K562 (cell line): ENCODE measurements at regions not wholly inside any gene's neighbourhood (a gene's known extent, or its start where the extent isn't known, plus 50 kb on each side); places are given as distances from the start of the nearest gene placed in this dataset.

ENCODE experiments used
- ATAC-seq: fragments of 200-7000 bp; cut with Tn5 transposase; 3 replicates; pipeline ENCODE4 v1.9.1; 2020; ENCODE audit warnings: moderate library complexity
- BruUV-seq: library from RNA; stranded (reverse); fragments of 400-500 nt; replicated peaks from 2 replicates; lab custom pipeline; 2021; lab: Mats Ljungman, UMichigan
- CTCF ChIA-PET: fragments of 300-600 bp; formaldehyde crosslinking; extraction: SDS; loops from one replicate; lab custom pipeline; 2021; ENCODE audit warnings: low intra/inter-chr PET ratio; lab: Yijun Ruan, JAX
- POLR2A ChIA-PET: fragments of 300-600, 350-650 bp; sonication (Branson Sonifier 250); formaldehyde crosslinking; extraction: SDS; loops from one replicate; lab custom pipeline; 2021; ENCODE audit warnings: antibody characterized with exemption, inconsistent platforms; lab: Yijun Ruan, JAX
- DNase-seq, 4 experiments: peaks; one replicate each; pipeline versions ENCODE4 v3.0.0 to v3.0.0-alpha.2; 2011 to 2018; ENCODE audit warnings: low spot score in 3 of 4, mixed read lengths in 3 of 4; ENCODE audit errors: extremely low read depth in 1 of 4
- FAIRE-seq: peaks from 2 replicates; lab custom pipeline; 2011; peaks lifted over from hg19 to GRCh38; lab: Jason Lieb, UNC
- H2AFZ ChIP-seq: 2 replicates; pipeline ENCODE4 v1.6.0; 2011; ENCODE audit warnings: low read depth, low read length, control low read depth, inconsistent platforms
- H3K27ac ChIP-seq: fragments of 200-600 bp; 3 replicates; pipeline ENCODE4 v1.8.0; 2011; ENCODE audit warnings: low read depth, mild to moderate bottlenecking, control low read depth, inconsistent platforms, low read length, moderate library complexity, mixed read lengths; ENCODE audit errors: extremely low read depth
- H3K27me3 ChIP-seq, 2 experiments: fragments of 300-600 bp in 1 of 2; 2 replicates in 1 of 2; 3 replicates in 1 of 2; pipeline versions ENCODE4 v1.6.0 to v1.8.0; 2011; ENCODE audit warnings: inconsistent platforms in 2 of 2, low read length in 2 of 2, mild to moderate bottlenecking in 1 of 2, mixed read lengths in 1 of 2, moderate library complexity in 1 of 2; ENCODE audit not compliant: control insufficient read depth in 2 of 2, insufficient read depth in 2 of 2
- H3K36me3 ChIP-seq: fragments of 300-600 bp; 3 replicates; pipeline ENCODE4 v1.8.0; 2011; ENCODE audit warnings: mild to moderate bottlenecking, low read length, inconsistent platforms; ENCODE audit not compliant: control insufficient read depth, insufficient read depth
- H3K4me1 ChIP-seq, 2 experiments: fragments of 200-600 bp in 1 of 2; replicated peaks in 1 of 2; 2 replicates in 1 of 2; 3 replicates in 1 of 2; pipeline versions ENCODE4 v1.5.1 to v1.8.0; 2011; ENCODE audit warnings: inconsistent platforms in 2 of 2, low read length in 2 of 2, mild to moderate bottlenecking in 1 of 2, mixed read lengths in 1 of 2, moderate library complexity in 1 of 2; ENCODE audit not compliant: control insufficient read depth in 2 of 2, insufficient read depth in 2 of 2
- H3K4me2 ChIP-seq: 2 replicates; pipeline ENCODE4 v1.6.1; 2011; ENCODE audit warnings: low read length, control low read depth, inconsistent platforms, mixed read lengths; ENCODE audit not compliant: insufficient read depth
- H3K4me3 ChIP-seq: fragments of 200-600 bp; sonication (generic), shearing (Covaris generic); 2 replicates; pipeline ENCODE4 v1.5.1; 2016; ENCODE audit warnings: control low read depth, inconsistent platforms
- H3K79me2 ChIP-seq: fragments of 200-600 bp; 3 replicates; pipeline ENCODE4 v1.8.0; 2011; ENCODE audit warnings: low read length, inconsistent platforms; ENCODE audit not compliant: control insufficient read depth, insufficient read depth
- H3K9ac ChIP-seq, 2 experiments: 2 replicates each; pipeline versions ENCODE4 v1.6.0 to v1.6.1; 2011; ENCODE audit warnings: low read depth in 2 of 2, low read length in 2 of 2, control low read depth in 1 of 2, inconsistent platforms in 1 of 2, mild to moderate bottlenecking in 1 of 2, mixed read lengths in 1 of 2; ENCODE audit not compliant: insufficient read depth in 1 of 2
- H3K9me1 ChIP-seq: one replicate; pipeline ENCODE4 v1.6.0; 2011; ENCODE audit warnings: inconsistent platforms, mild to moderate bottlenecking, low read length, moderate library complexity; ENCODE audit not compliant: control insufficient read depth, insufficient read depth
- H3K9me3 ChIP-seq: replicated peaks from 2 replicates; pipeline ENCODE4 v1.5.1; 2011; ENCODE audit warnings: low read depth, low read length, inconsistent platforms; ENCODE audit not compliant: control insufficient read depth, insufficient read depth
- H4K20me1 ChIP-seq: replicated peaks from 2 replicates; pipeline ENCODE4 v1.6.1; 2011; ENCODE audit warnings: low read length, inconsistent platforms, mixed read lengths; ENCODE audit not compliant: control insufficient read depth, insufficient read depth
- NBN ChIP-seq: fragments of 450-650 bp; IDR thresholded peaks from 2 replicates; pipeline ENCODE4 v1.6.1; 2016; ENCODE audit warnings: low read depth, mild to moderate bottlenecking
- RBFOX2 ChIP-seq: fragments of 200-400 bp; formaldehyde crosslinking; IDR thresholded peaks from 2 replicates; pipeline ENCODE4 v1.6.1; 2017; ENCODE audit warnings: low read depth, mild to moderate bottlenecking, low read length, moderate library complexity
- RCOR1 ChIP-seq, 2 experiments: IDR thresholded peaks; 2 replicates each; pipeline ENCODE4 v1.6.1; 2012; ENCODE audit warnings: low read depth in 2 of 2, low read length in 2 of 2, borderline replicate concordance in 1 of 2, improper control_type of control experiment in 1 of 2
- TARDBP ChIP-seq: fragments of 450-650 bp; IDR thresholded peaks from 2 replicates; pipeline ENCODE4 v1.6.1; 2016
- YBX1 ChIP-seq: fragments of 450-650 bp; IDR thresholded peaks from 2 replicates; pipeline ENCODE4 v1.7.1; 2016; ENCODE audit warnings: mild to moderate bottlenecking
- ZNF436 ChIP-seq: fragments of 250-450, 450-650 bp; sonication (Bioruptor Pico); formaldehyde crosslinking; IDR thresholded peaks from 2 replicates; pipeline ENCODE4 v1.7.0; 2020; ENCODE audit warnings: mild to moderate bottlenecking
- in situ Hi-C: fragments of 300-500 bp; cut with MboI; formaldehyde crosslinking; loops from 4 replicates; pipeline ENCODE4 v1.15.0; 2018; ENCODE audit warnings: inconsistent platforms, mixed read lengths
- intact Hi-C: fragments of 100-400 bp; cut with micrococcal nuclease; formaldehyde crosslinking; loops from 2 replicates; pipeline ENCODE4 v1.14.2; 2022
- TF ChIP-seq, protein P1 (sequence below), 2 experiments: fragments of 450-650 bp in 1 of 2; sonication (generic) in 1 of 2; formaldehyde crosslinking; conservative IDR thresholded peaks; 2 replicates each; pipeline versions ENCODE4 v1.4.0 to v1.8.1; 2020 to 2022; ENCODE audit warnings: mild to moderate bottlenecking in 1 of 2, missing genetic modification reagents in 1 of 2
- TF ChIP-seq, protein P2 (sequence below): sonication (generic); formaldehyde crosslinking; IDR thresholded peaks from 2 replicates; pipeline ENCODE4 v1.8.1; 2022; ENCODE audit warnings: missing genetic modification reagents
- TF ChIP-seq, protein P3 (sequence below): sonication (generic); formaldehyde crosslinking; IDR thresholded peaks from 2 replicates; pipeline ENCODE4 v1.8.0; 2023; ENCODE audit warnings: mild to moderate bottlenecking, missing genetic modification reagents
- TF ChIP-seq, protein P4 (sequence below): fragments of 450-650 bp; IDR thresholded peaks from 2 replicates; pipeline ENCODE4 v1.6.1; 2016; ENCODE audit warnings: antibody characterized with exemption
- TF ChIP-seq, protein P5 (sequence below): fragments of 450-650 bp; IDR thresholded peaks from 2 replicates; pipeline ENCODE4 v1.6.1; 2014; ENCODE audit warnings: low read depth, mild to moderate bottlenecking, moderate library complexity, borderline replicate concordance
- TF ChIP-seq, protein P6 (sequence below), 2 experiments: fragments of 450-650 bp in 1 of 2; sonication (generic) in 1 of 2; formaldehyde crosslinking in 1 of 2; IDR thresholded peaks in 1 of 2; conservative IDR thresholded peaks in 1 of 2; 2 replicates each; pipeline versions ENCODE4 v1.6.1 to v1.8.1; 2016 to 2023; ENCODE audit warnings: mild to moderate bottlenecking in 2 of 2, moderate library complexity in 2 of 2, inconsistent platforms in 1 of 2, missing genetic modification reagents in 1 of 2

DNA sequence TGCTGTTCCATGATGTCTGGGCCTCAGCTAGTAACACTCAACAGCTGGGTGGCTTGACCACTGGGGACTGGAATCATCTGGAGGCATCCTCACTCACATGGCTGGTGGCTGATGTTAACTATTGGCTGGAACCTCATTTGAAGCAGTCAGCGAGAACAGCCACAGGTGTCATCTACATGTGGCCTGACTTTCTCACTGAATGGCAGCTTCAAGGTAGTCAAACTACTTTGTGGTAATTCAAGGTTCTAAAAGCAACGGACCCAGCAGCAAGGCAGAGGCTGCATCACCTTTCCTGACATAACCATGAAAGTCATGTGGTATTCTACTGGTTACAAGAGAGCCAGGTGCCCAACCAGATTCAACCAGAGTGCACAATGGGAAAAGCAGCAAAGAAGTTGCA lies 115.9 kb upstream of the DST start (continued):
- TF ChIP-seq, protein P1, sequence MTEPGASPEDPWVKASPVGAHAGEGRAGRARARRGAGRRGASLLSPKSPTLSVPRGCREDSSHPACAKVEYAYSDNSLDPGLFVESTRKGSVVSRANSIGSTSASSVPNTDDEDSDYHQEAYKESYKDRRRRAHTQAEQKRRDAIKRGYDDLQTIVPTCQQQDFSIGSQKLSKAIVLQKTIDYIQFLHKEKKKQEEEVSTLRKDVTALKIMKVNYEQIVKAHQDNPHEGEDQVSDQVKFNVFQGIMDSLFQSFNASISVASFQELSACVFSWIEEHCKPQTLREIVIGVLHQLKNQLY (CRISPR knock-in tag; conservative IDR thresholded peaks at IDR 0.05) = no peak

DNA sequence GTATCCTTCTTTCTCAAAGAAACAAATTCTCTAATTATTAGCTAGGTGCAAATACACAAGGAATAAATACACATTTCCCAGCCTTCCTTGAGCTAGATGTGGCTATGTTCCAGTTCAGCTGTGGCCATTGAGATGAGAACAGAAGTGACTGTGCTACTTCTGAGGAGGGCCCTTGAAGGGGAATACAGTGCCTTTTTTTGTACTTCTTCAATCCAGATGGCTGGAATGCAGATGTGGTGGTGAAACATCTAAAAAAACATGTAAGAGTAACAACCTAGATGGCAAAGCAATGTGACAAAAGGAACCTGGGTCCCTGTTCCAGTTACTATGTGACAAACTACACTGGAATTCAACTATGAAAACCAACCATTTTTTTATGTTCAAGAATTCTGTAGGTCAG lies 115.4 kb upstream of the DST start:
- ChIA-PET POLR2A (no interaction called here), CTCF (no interaction called here)
- ATAC-seq = no peak
- BruUV-seq = no TSS peak
- no peak overlapping the region for H3K4me3 ChIP-seq
- intact Hi-C loops (no loop called here), in situ Hi-C loops (no loop called here)
- H3K9me3 ChIP-seq = no peaks in the 10 kb centered on the region
- H3K4me1 ChIP-seq = no peaks in the 10 kb centered on the region
- no peak for DNase-seq
- no peaks in the 10 kb centered on the region for H3K27me3 ChIP-seq
- H3K36me3 ChIP-seq = no peaks in the 10 kb centered on the region
- H3K79me2 ChIP-seq = no peaks in the 10 kb centered on the region
- no peak overlapping the region for H3K4me2 ChIP-seq
- H3K27ac ChIP-seq = no peak overlapping the region
- H3K9ac ChIP-seq = no peak overlapping the region
- H4K20me1 ChIP-seq = 0 out of 2 replicates have a peak, but pooled peaks cover 5% of the 10 kb centered on the region
- no peak for FAIRE-seq
- H3K9me1 ChIP-seq = no peaks in the 10 kb centered on the region
- no peak overlapping the region for H2AFZ ChIP-seq
- no peak for TF ChIP-seq TARDBP
- TF ChIP-seq YBX1 = no peak
- TF ChIP-seq, protein P2, sequence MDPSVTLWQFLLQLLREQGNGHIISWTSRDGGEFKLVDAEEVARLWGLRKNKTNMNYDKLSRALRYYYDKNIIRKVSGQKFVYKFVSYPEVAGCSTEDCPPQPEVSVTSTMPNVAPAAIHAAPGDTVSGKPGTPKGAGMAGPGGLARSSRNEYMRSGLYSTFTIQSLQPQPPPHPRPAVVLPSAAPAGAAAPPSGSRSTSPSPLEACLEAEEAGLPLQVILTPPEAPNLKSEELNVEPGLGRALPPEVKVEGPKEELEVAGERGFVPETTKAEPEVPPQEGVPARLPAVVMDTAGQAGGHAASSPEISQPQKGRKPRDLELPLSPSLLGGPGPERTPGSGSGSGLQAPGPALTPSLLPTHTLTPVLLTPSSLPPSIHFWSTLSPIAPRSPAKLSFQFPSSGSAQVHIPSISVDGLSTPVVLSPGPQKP (CRISPR knock-in tag) = no peak
- no peak for TF ChIP-seq RCOR1 (IDR thresholded peaks at IDR 0.05; ENCODE audit: borderline replicate concordance in 1 of 2, low read depth in 2 of 2, low read length in 2 of 2)
- TF ChIP-seq, protein P3, sequence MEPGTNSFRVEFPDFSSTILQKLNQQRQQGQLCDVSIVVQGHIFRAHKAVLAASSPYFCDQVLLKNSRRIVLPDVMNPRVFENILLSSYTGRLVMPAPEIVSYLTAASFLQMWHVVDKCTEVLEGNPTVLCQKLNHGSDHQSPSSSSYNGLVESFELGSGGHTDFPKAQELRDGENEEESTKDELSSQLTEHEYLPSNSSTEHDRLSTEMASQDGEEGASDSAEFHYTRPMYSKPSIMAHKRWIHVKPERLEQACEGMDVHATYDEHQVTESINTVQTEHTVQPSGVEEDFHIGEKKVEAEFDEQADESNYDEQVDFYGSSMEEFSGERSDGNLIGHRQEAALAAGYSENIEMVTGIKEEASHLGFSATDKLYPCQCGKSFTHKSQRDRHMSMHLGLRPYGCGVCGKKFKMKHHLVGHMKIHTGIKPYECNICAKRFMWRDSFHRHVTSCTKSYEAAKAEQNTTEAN = no peak
- no peak for TF ChIP-seq RBFOX2
- TF ChIP-seq, protein P4, sequence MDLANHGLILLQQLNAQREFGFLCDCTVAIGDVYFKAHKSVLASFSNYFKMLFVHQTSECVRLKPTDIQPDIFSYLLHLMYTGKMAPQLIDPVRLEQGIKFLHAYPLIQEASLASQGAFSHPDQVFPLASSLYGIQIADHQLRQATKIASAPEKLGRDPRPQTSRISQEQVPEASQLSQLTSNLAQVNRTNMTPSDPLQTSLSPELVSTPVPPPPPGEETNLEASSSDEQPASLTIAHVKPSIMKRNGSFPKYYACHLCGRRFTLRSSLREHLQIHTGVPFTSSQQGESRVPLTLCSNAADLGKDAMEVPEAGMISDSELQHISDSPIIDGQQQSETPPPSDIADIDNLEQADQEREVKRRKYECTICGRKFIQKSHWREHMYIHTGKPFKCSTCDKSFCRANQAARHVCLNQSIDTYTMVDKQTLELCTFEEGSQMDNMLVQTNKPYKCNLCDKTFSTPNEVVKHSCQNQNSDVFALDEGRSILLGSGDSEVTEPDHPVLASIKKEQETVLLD = no peak
- TF ChIP-seq, protein P5, sequence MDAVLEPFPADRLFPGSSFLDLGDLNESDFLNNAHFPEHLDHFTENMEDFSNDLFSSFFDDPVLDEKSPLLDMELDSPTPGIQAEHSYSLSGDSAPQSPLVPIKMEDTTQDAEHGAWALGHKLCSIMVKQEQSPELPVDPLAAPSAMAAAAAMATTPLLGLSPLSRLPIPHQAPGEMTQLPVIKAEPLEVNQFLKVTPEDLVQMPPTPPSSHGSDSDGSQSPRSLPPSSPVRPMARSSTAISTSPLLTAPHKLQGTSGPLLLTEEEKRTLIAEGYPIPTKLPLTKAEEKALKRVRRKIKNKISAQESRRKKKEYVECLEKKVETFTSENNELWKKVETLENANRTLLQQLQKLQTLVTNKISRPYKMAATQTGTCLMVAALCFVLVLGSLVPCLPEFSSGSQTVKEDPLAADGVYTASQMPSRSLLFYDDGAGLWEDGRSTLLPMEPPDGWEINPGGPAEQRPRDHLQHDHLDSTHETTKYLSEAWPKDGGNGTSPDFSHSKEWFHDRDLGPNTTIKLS = no peak
- no peak for TF ChIP-seq NBN
- no peak for TF ChIP-seq ZNF436 (CRISPR knock-in tag)
- TF ChIP-seq, protein P6, sequence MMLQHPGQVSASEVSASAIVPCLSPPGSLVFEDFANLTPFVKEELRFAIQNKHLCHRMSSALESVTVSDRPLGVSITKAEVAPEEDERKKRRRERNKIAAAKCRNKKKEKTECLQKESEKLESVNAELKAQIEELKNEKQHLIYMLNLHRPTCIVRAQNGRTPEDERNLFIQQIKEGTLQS (IDR thresholded peaks at IDR 0.05) = no peak
- TF ChIP-seq, protein P6 (CRISPR knock-in tag; conservative IDR thresholded peaks at IDR 0.05) = no peak
